GM21390 (cell line): ENCODE measurements at regions not wholly inside any gene's neighbourhood (a gene's known extent, or its start where the extent isn't known, plus 50 kb on each side); places are given as distances from the start of the nearest gene placed in this dataset.

ENCODE experiments used
- ATAC-seq: cut with Tn5 transposase; IDR thresholded peaks from one replicate; pipeline ENCODE4 v1.9.1; 2021; ENCODE audit not compliant: unreplicated experiment

- ATAC-seq, result no peak
Measured at GRCh38 chr2:15776992-15777702, 163.2 kb upstream of the MYCN start.

GRCh38 chr2:15777795-15778371 is 162.5 kb upstream of the MYCN start:
- ATAC-seq, result no peak

GRCh38 chr2:15778529-15779219 is 161.7 kb upstream of the MYCN start:
- ATAC-seq, result no peak

GRCh38 chr2:15779381-15780041 is 160.8 kb upstream of the MYCN start:
- ATAC-seq, result no peak

GRCh38 chr2:15780234-15780633 is 160.1 kb upstream of the MYCN start:
- no peak for ATAC-seq

GRCh38 chr2:15780912-15781574 is 159.3 kb upstream of the MYCN start:
- ATAC-seq, result no peak

GRCh38 chr2:15782009-15782751 is 158.2 kb upstream of the MYCN start:
- no peak for ATAC-seq

GRCh38 chr2:15782769-15783294 is 157.5 kb upstream of the MYCN start:
- no peak for ATAC-seq

- no peak for ATAC-seq
Measured at GRCh38 chr2:15783489-15783888, 156.9 kb upstream of the MYCN start.

- ATAC-seq, result no peak
Measured at GRCh38 chr2:15784106-15784885, 156.1 kb upstream of the MYCN start.

- no peak for ATAC-seq
Measured at GRCh38 chr2:15784886-15785801, 155.2 kb upstream of the MYCN start.

GRCh38 chr2:15786003-15786654 is 154.2 kb upstream of the MYCN start:
- ATAC-seq, result no peak

- no peak for ATAC-seq
Measured at GRCh38 chr2:15786901-15787300, 153.4 kb upstream of the MYCN start.

GRCh38 chr2:15787535-15788454 is 152.6 kb upstream of the MYCN start:
- no peak for ATAC-seq

- ATAC-seq, result no peak
Measured at GRCh38 chr2:15788455-15788829, 151.9 kb upstream of the MYCN start.

GRCh38 chr2:15788830-15789229 is 151.5 kb upstream of the MYCN start:
- ATAC-seq, result no peak
